ENCODE measurements at regions not wholly inside any gene's neighbourhood (a gene's known extent, or its start where the extent isn't known, plus 50 kb on each side); places are given as distances from the start of the nearest gene placed in this dataset.
A peak's percentile ranks its signal among the peaks of the same experiment; 100 is the strongest.

DNA sequence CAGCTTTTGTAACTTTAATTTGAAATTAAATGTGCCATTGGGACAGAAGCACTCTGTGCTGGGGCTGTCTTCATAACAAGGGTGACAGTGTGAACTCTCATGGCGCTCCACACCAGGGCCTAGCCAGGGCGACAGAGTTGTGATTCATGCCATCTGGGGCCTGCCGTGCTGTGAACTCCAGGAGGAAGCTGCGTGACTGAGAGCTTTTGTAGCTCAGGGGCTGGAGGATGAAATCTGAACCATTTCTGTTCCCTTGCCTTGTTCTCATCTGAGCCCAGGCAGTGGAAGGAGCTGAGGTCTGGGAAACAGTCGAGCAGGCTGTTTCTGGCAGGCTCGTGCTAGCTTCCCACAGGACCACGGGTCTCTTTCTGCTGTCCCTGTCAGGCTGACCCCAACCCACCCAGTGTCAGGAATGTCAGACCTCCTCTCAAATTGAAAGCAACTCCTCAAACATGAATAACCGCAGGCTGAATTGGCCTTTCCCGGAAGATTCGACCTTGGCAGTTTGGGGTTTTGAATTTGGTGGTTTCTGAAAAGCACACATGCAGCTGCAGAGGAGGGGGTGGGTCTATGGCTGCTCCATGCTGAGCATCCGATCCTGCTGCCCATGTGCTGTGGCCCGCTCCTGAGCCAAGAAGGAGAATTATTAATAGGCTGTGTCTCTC, 69.2 kb upstream of the RPS23 start:
- H3K4me3 ChIP-seq (ENCODE audit: low read depth, low read length) = no peak overlapping the region
- TF ChIP-seq CTCF (IDR thresholded peaks at IDR 0.05; ENCODE audit: insufficient read depth, low read depth, low read length) = no peak
- peak; percentile 71 for DNase-seq (ENCODE audit: low read depth)

GRCh38 chr5:82346399-82347165, 68.4 kb upstream of the RPS23 start:
- no peak for DNase-seq (ENCODE audit: low read depth)
- no peak overlapping the region for H3K4me3 ChIP-seq (ENCODE audit: low read depth, low read length)
- TF ChIP-seq CTCF (IDR thresholded peaks at IDR 0.05; ENCODE audit: insufficient read depth, low read depth, low read length) = no peak

DNA sequence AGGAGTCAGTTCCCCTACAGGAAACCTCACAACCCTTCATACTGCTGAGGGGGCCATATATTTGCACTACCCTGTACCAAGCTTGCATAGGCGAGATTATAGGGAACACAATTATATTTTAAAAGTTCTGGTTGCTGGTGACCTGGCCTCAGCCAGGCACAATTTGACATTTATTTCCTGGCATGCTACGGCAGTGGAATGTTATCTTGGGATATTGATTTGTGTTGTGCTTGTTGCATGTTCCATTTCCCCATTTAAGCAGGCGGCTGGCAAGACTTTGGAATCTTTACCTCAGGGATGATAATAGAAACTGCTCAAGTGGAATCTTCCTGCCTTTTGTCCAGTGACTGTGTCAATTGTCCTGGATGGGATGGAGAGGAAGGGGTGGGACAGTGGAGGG, 67.0 kb upstream of the RPS23 start:
- no peak for TF ChIP-seq CTCF (IDR thresholded peaks at IDR 0.05; ENCODE audit: insufficient read depth, low read depth, low read length)
- no peak overlapping the region for H3K4me3 ChIP-seq (ENCODE audit: low read depth, low read length)
- no peak for DNase-seq (ENCODE audit: low read depth)

GRCh38 chr5:82341325-82341724, 63.2 kb upstream of the RPS23 start:
- no peak overlapping the region for H3K4me3 ChIP-seq (ENCODE audit: low read depth, low read length)
- no peak for TF ChIP-seq CTCF (IDR thresholded peaks at IDR 0.05; ENCODE audit: insufficient read depth, low read depth, low read length)
- DNase-seq (ENCODE audit: low read depth) = no peak

DNA sequence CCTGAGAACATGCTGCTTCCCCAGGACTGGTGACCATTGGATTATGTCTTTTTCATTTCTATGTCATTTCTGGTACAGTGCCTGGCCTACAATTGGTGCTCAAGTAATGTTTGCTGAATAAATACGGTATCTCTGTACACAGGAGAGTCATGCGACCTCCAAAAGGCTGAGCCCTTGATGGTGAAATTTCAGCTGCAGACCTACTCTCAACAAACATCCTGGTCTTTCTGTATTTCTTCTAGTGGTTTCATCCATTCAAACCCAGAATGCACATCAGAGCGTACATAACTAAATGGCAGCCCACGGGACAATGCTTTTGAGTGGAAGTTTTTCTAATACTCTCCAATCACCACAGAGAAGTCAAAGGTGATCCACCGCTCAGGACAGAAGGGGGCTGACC, 62.6 kb upstream of the RPS23 start:
- H3K4me3 ChIP-seq (ENCODE audit: low read depth, low read length) = no peak overlapping the region
- no peak for DNase-seq (ENCODE audit: low read depth)
- no peak for TF ChIP-seq CTCF (IDR thresholded peaks at IDR 0.05; ENCODE audit: insufficient read depth, low read depth, low read length)

GRCh38 chr5:82339792-82340191, 61.6 kb upstream of the RPS23 start:
- no peak overlapping the region for H3K4me3 ChIP-seq (ENCODE audit: low read depth, low read length)
- no peak for DNase-seq (ENCODE audit: low read depth)
- no peak for TF ChIP-seq CTCF (IDR thresholded peaks at IDR 0.05; ENCODE audit: insufficient read depth, low read depth, low read length)
